ENCODE measurements at regions not wholly inside any gene's neighbourhood (a gene's known extent, or its start where the extent isn't known, plus 50 kb on each side); places are given as distances from the start of the nearest gene placed in this dataset.
"Not testable (repeated sequence)": the region's sequence is repeated elsewhere in the genome, so short reads cannot be mapped to it uniquely, and the experiment has no call there.

DNA sequence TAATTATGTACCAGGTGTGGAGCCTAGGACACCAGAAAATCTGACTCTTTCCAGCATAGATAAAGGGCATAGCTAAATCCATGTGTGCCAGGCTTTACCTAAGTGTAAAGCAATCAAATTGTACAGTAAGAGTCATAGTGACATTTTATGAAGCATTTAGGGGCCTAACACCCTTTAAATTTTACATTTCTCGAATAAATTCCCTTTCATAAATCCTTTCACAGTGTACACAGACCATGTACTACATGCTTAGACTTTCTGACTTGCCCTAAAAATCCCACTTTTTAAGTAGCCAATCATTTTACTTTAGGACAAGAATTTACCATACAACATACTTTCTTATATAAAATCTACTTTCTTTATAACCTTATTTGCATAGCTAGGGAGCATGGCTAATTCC, 727.6 kb upstream of the LUZP2 start:
- 10 to 100% (median 67%) methylated on average over 1 of the region's 1 CpG; no CpG with 5 or more reads in 2 of the 10 experiments for WGBS, 10 experiments
- Histone ChIP-seq H3K4me1 (replicated peaks in 1 of 2) (peaks cover 0 to 8% of the 10 kb centered on the region in 2 donors), H3K4me3 (no peak overlapping the region), H3K27ac (no peak overlapping the region)
- in situ Hi-C loops (cut with MboI; ENCODE audit: low pct_unique_long_range_greater_than_20kb in 2 of 9, low sequenced_read_pairs in 9 of 9, unreplicated experiment in 9 of 9) = no loop called here
- no peak for ATAC-seq (replicated peaks in 6 of 8)

DNA sequence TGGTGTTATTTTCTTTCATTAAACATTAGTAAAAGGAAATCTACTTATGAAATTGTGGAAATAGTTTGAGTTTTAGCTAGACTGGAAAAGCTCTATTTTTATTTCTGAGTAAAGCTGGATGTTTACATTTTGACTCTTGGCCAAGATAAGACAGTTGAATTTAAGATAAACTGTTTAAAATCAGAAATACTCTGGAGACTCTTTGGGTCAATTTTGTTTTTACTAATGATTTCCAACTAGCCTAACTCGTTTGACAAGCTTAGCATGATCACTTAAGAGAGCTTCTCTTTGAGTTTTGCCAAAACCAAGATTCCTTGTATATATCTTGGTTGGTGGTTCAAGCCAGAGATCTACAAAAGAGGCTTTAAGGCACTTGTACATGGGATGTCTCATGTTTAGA, 724.8 kb upstream of the LUZP2 start:
- in situ Hi-C loops (cut with MboI; ENCODE audit: low pct_unique_long_range_greater_than_20kb in 2 of 9, low sequenced_read_pairs in 9 of 9, unreplicated experiment in 9 of 9) = no loop called here
- WGBS, 10 experiments = 0 to 56% (median 25%) methylated on average over 1 of the region's 1 CpG; no CpG with 5 or more reads in 4 of the 10 experiments
- no peak overlapping the region for H3K27ac ChIP-seq
- H3K4me1 ChIP-seq (replicated peaks in 1 of 2) = no peaks in the 10 kb centered on the region
- no peak overlapping the region for H3K4me3 ChIP-seq
- no peak for ATAC-seq (replicated peaks in 6 of 8)

DNA sequence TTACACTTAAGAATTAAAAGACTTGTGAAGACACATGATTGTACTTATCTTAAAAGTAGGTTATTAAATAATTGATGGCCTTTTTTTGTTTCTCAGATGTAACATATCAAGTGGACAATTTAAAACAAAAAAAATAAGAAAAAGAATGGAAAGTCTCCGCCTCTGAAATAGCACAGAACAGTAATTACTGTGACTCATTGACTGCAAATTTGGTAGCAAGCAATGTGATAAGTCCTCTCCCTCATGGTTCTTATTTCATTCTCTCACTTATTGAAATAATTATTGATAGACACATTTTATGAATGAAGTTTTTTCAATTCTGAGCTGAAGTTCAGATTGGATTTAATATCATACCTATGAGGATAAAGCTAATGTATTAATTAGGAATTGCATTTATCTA, 717.9 kb upstream of the LUZP2 start:
- no peak for ATAC-seq (replicated peaks in 6 of 8)

DNA sequence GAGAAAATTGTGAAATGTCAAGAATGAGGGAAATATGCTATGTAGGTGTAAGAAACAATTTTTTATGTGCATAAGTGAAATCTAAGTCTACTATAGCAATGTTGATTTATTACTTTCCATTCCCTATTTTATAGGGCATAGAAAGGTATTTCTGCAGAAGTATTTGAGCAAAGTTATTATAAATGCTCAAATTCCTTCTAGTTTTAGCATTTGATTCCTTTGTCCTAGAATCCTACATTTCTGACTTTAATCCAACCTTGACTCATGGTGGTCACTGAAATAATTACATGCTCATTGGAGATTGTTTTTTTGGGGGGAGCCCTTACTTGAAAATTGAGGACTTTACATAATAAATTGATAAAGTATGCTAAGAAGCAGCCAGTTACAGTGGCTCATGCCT, 716.6 kb upstream of the LUZP2 start:
- no peak for ATAC-seq (replicated peaks in 6 of 8)
- Histone ChIP-seq H3K4me1 (replicated peaks in 1 of 2) (no peaks in the 10 kb centered on the region), H3K27ac (no peak overlapping the region), H3K4me3 (no peak overlapping the region)
- in situ Hi-C loops (cut with MboI; ENCODE audit: low pct_unique_long_range_greater_than_20kb in 2 of 9, low sequenced_read_pairs in 9 of 9, unreplicated experiment in 9 of 9) = no loop called here

More for the DNA sequence above, 717.9 kb upstream of the LUZP2 start:
- Histone ChIP-seq H3K4me1 (replicated peaks in 1 of 2) (no peaks in the 10 kb centered on the region), H3K4me3 (no peak overlapping the region), H3K27ac (no peak overlapping the region)
- in situ Hi-C loops (cut with MboI; ENCODE audit: low pct_unique_long_range_greater_than_20kb in 2 of 9, low sequenced_read_pairs in 9 of 9, unreplicated experiment in 9 of 9) = no loop called here
- 0 to 100% (median 83%) methylated on average over 1 of the region's 1 CpG; no CpG with 5 or more reads in 1 of the 10 experiments for WGBS, 10 experiments

DNA sequence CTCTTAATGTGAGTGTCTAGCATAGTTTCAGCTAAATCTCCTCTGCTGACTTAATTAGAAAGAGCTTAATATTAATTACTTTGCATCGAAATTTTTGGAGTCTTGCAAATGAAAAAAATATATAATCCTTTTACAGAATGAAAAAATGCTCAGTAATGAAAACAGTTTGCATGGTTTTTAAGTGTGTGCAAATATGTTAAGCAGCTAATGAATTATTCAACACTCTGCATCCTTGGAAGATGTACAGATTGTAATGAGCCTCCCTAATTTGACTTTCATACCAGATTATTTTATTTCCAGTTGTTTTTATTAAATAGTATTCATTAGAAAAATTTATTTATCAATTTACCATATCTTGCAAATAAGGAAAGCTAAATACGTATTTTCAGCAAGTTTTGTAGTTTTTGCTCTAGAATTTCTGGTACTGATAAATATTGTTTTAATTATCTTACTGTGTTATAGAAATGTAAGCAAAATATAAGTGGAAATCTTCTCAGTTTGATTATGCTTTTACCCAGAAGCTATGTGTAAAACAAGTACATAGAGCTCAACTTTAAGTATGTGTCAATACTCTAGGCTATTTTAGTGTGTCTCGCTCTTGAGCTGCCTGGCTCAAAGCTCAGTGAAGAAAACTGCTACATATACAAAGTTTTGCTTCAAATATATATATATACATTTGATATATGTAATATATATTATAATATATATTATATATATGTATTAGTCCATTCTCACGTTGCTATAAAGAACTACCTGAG, 714.9 kb upstream of the LUZP2 start:
- peak in 1 of 8 experiments; percentile 81 for ATAC-seq (replicated peaks in 6 of 8)
- Histone ChIP-seq H3K27ac (no peak overlapping the region), H3K4me3 (no peak overlapping the region), H3K4me1 (replicated peaks in 1 of 2) (no peaks in the 10 kb centered on the region)
- 40 to 100% (median 83%) methylated on average over 1 to 4 of the region's 4 CpGs; no CpG with 5 or more reads in 2 of the 10 experiments for WGBS, 10 experiments
- in situ Hi-C loops (cut with MboI; ENCODE audit: low pct_unique_long_range_greater_than_20kb in 2 of 9, low sequenced_read_pairs in 9 of 9, unreplicated experiment in 9 of 9) = no loop called here

DNA sequence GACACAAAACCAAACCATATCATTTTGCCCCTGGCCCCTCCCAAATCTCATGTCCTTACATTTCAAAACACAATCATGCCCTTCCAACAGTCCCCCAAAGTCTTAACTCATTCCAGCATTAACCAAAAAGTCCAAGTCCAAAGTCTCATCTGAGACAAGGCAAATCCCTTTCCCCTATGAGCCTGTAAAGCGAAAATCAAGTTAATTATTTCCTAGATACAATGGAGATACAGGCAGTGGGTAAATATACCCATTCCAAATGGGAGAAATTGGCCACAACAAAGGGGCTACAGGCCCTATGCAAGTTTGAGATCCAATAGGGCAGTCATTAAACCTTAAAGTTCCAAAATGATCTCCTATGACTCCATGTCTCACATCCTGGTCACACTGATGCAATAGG, 709.9 kb upstream of the LUZP2 start:
- H3K4me3 ChIP-seq; H3K27ac ChIP-seq; in situ Hi-C loops (cut with MboI; ENCODE audit: low pct_unique_long_range_greater_than_20kb in 2 of 9, low sequenced_read_pairs in 9 of 9, unreplicated experiment in 9 of 9); ATAC-seq (replicated peaks in 6 of 8); H3K4me1 ChIP-seq (replicated peaks in 1 of 2): not testable (repeated sequence)
- 0 to 100% (median 29%) methylated on average over 1 of the region's 1 CpG; no CpG with 5 or more reads in 7 of the 10 experiments for WGBS, 10 experiments

DNA sequence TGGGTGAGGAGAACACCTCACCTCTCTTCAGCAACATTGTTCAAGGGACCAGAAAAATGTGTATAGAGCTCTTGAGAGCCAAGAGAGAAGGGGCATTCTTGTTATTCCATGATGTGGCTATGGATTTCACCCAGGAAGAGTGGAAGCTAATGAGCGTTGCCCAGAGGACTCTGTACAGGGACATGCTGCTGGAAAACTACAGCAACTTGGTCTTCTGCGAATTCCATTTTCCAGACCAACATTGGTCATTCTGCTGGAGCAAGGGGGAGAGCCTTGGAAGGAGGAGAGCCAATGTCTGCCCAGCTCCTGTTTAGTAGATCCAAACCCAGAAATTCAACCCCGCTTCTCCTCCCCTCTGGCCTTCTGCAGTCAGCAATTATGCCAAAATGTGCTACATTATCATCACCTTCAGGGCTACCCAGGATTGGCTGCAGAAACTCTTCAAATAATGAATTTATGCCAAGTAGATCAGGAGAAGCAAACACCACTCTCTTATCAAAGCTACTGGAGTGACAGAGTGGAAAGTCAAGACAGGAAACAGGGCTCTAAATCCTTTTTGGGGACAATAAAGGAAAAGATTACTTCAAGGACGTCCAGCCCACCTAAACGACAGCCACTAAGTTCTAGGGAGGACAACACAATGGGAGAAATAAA, 707.5 kb upstream of the LUZP2 start:
- no peak overlapping the region for H3K4me3 ChIP-seq
- 9 to 92% (median 75%) methylated on average over 2 to 5 of the region's 5 CpGs for WGBS, 10 experiments
- H3K4me1 ChIP-seq (replicated peaks in 1 of 2) = no peaks in the 10 kb centered on the region
- ATAC-seq (replicated peaks in 6 of 8) = no peak
- in situ Hi-C loops (cut with MboI; ENCODE audit: low pct_unique_long_range_greater_than_20kb in 2 of 9, low sequenced_read_pairs in 9 of 9, unreplicated experiment in 9 of 9) = no loop called here
- H3K27ac ChIP-seq = no peak overlapping the region

DNA sequence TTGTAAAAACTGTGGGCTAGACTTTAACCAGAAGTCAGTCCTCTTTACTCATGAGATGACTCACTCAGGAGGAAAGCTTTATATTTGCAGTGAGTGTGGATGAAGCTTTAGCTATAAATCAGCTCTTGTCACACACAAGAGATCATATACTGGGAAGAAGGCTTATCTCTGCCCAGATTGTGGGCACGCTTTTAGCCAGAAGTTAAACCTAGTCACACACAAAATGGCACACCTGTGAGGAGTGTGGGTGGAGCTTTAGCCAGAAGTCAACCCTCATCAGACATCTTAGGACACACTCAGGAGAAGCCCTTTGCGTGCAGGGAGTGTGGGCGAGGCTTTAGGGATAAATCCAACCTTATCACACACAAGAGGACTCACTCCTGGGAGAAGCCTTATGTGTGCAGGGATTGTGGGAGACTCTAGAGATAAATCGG, 706.9 kb upstream of the LUZP2 start:
- no peaks in the 10 kb centered on the region for H3K4me1 ChIP-seq (replicated peaks in 1 of 2)
- in situ Hi-C loops (cut with MboI; ENCODE audit: low pct_unique_long_range_greater_than_20kb in 2 of 9, low sequenced_read_pairs in 9 of 9, unreplicated experiment in 9 of 9) = no loop called here
- peak in 4 of 8 experiments; percentile 48 to 70 (median 54) for ATAC-seq (replicated peaks in 6 of 8)
- no peak overlapping the region for H3K4me3 ChIP-seq
- no peak overlapping the region for H3K27ac ChIP-seq
- 50 to 100% (median 88%) methylated on average over 1 to 3 of the region's 4 CpGs; no CpG with 5 or more reads in 1 of the 10 experiments for whole genome bisulfite sequencing, 10 experiments

DNA sequence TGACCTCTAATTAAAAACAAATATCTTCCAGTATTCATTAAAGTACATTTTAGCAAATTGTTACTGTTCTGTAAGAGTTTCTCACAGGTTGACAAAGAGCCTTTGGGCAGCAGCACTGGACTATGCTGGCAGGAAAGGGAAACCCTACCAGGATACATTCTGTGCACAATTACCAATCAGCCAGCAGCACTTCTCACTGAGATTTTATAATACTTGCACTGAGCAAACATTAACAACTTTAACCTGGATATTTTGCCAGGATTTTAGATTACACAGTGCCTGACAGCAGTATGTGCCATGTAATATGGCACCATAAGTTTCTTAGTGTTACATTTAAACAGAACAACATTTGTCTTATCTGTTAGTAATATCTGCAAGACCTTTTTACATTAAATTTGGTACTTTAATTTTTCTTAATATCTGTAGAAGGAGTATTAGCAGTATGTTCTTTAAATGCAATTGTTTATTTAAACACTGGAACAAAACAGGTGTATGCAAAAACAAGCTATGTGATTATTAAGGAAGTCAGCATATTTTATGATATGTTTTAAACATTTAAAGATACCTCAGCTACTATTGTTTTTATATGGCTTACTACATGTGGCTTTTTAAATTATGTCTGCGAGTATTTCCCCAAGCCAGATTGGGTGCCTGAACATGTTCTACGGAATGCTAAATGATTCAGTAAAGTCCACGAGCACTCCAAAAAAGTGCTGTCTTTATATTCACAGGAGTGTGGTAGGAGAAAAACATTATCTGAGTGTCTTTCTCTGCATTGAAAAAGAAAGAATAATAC, 699.0 kb upstream of the LUZP2 start:
- H3K27ac ChIP-seq = no peak overlapping the region
- no peaks in the 10 kb centered on the region for H3K4me1 ChIP-seq (replicated peaks in 1 of 2)
- H3K4me3 ChIP-seq = no peak overlapping the region
- in situ Hi-C loops (cut with MboI; ENCODE audit: low pct_unique_long_range_greater_than_20kb in 2 of 9, low sequenced_read_pairs in 9 of 9, unreplicated experiment in 9 of 9) = no loop called here
- WGBS, 10 experiments = 44 to 100% (median 82%) methylated on average over 1 to 3 of the region's 3 CpGs
- ATAC-seq (replicated peaks in 6 of 8) = no peak

DNA sequence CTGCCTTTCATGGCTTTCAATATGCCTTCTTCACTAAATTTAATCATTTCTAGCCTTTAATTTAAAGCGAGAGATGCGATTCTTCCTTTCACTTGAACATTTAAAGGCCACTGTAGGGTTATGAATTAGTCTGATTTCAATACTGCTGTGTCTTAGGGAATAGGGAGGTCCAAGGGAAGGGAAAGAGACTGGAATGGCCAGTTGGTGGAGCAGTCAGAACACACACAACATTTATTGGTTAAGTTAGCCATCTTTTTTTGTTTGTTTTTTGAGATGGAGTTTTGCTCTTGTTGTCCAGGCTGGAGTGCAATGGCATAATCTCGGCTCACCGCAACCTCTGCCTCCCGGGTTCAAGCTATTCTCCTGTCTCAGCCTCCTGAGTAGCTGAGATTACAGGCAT, 662.5 kb upstream of the LUZP2 start:
- H3K27ac ChIP-seq; in situ Hi-C loops (cut with MboI; ENCODE audit: low pct_unique_long_range_greater_than_20kb in 2 of 9, low sequenced_read_pairs in 9 of 9, unreplicated experiment in 9 of 9); H3K4me3 ChIP-seq; ATAC-seq (replicated peaks in 6 of 8); H3K4me1 ChIP-seq (replicated peaks in 1 of 2): not testable (repeated sequence)
- WGBS, 10 experiments = 86 to 100% (median 100%) methylated on average over 1 to 5 of the region's 5 CpGs; no CpG with 5 or more reads in 2 of the 10 experiments

DNA sequence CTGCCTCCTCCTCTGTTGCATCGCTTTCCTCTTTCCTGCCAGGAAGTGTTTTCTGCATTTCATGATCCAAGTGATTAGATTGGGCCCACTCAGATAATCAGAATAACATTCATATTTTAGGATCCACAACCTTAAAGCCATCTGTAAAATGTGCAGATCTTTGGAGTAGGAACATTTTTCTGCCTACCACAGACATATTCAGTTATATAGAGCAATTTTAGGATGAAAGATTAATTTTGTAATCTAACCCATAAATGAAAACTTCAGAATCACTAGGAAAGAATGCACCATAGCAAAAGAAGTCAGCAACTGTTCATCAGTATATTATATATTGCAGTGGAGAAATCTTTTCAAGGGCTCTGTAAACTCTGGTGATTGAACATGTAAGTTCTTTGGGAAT, 659.9 kb upstream of the LUZP2 start:
- WGBS, 10 experiments = 44 to 100% (median 100%) methylated on average over 1 of the region's 1 CpG; no CpG with 5 or more reads in 1 of the 10 experiments
- no peak for ATAC-seq (replicated peaks in 6 of 8)
- in situ Hi-C loops (cut with MboI; ENCODE audit: low pct_unique_long_range_greater_than_20kb in 2 of 9, low sequenced_read_pairs in 9 of 9, unreplicated experiment in 9 of 9) = no loop called here

DNA sequence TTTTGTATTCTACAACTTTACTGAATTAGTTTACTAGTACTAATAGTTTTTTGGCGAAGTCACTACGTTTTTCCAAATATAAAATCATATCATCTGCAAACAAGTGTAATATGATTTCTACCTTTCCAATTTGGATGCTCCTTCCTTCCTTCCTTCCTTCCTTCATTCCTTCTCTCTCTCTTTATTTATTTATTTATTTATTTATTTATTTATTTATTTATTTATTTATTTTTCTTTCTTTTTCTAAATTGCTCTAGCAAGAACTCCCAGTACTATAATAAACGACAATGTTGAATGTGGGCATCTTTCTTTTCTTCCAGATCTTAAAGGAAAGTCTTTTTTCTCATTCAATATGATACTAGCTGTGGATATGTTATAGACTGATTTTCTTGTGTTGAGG, 656.0 kb upstream of the LUZP2 start:
- 69 to 100% (median 97%) methylated on average over 1 to 3 of the region's 3 CpGs for WGBS, 10 experiments
- in situ Hi-C loops (cut with MboI; ENCODE audit: low pct_unique_long_range_greater_than_20kb in 2 of 9, low sequenced_read_pairs in 9 of 9, unreplicated experiment in 9 of 9) = no loop called here
- ATAC-seq (replicated peaks in 6 of 8) = no peak
- Histone ChIP-seq H3K27ac (no peak overlapping the region), H3K4me1 (replicated peaks in 1 of 2) (no peaks in the 10 kb centered on the region), H3K4me3 (no peak overlapping the region)

More for the DNA sequence above, 659.9 kb upstream of the LUZP2 start:
- H3K27ac ChIP-seq = no peak overlapping the region
- H3K4me3 ChIP-seq = no peak overlapping the region
- no peaks in the 10 kb centered on the region for H3K4me1 ChIP-seq (replicated peaks in 1 of 2)

DNA sequence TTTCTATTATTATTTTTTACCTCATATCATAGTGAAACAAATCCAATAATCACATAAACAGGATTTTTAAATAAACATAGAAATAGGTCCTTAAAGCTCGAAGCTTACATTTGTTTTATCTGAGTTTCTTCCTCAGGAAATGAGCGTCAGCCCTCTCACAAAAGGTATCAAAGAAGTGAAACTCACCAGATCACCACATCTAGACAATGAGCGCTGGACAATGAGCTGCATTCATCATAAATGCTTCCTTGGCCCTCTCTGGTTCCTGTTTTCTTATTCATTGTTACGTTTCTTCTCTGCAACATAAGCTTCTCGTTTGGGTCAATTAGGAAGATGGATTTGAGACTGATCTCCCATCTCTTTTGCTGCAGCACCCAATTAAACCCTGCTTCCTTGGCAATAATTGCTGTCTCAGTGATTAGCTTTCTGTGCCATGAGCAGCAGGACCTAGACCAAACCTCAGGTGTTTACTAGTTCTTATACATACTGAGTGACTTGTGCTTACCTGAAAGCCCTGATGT, 649.9 kb upstream of the LUZP2 start:
- in situ Hi-C loops (cut with MboI; ENCODE audit: low pct_unique_long_range_greater_than_20kb in 2 of 9, low sequenced_read_pairs in 9 of 9, unreplicated experiment in 9 of 9) = no loop called here
- Histone ChIP-seq H3K27ac (no peak overlapping the region), H3K4me3 (no peak overlapping the region), H3K4me1 (replicated peaks in 1 of 2) (no peaks in the 10 kb centered on the region)
- WGBS, 10 experiments = 48 to 100% (median 83%) methylated on average over 1 to 5 of the region's 5 CpGs
- ATAC-seq (replicated peaks in 6 of 8) = no peak

Data from motor neuron (in vitro differentiated cells).